K562 (cell line): ENCODE measurements at regions not wholly inside any gene's neighbourhood (a gene's known extent, or its start where the extent isn't known, plus 50 kb on each side); places are given as distances from the start of the nearest gene placed in this dataset.

Experiments
- ATAC-seq: fragments of 200-7000 bp; cut with Tn5 transposase; 3 replicates; pipeline ENCODE4 v1.9.1; 2020; ENCODE audit warnings: moderate library complexity
- BruUV-seq: library from RNA; stranded (reverse); fragments of 400-500 nt; replicated peaks from 2 replicates; lab custom pipeline; 2021; lab: Mats Ljungman, UMichigan
- CTCF ChIA-PET: fragments of 300-600 bp; formaldehyde crosslinking; extraction: SDS; loops from one replicate; lab custom pipeline; 2021; ENCODE audit warnings: low intra/inter-chr PET ratio; lab: Yijun Ruan, JAX
- POLR2A ChIA-PET: fragments of 300-600, 350-650 bp; sonication (Branson Sonifier 250); formaldehyde crosslinking; extraction: SDS; loops from one replicate; lab custom pipeline; 2021; ENCODE audit warnings: antibody characterized with exemption, inconsistent platforms; lab: Yijun Ruan, JAX
- DNase-seq, 4 experiments: peaks; one replicate each; pipeline versions ENCODE4 v3.0.0 to v3.0.0-alpha.2; 2011 to 2018; ENCODE audit warnings: low spot score in 3 of 4, mixed read lengths in 3 of 4; ENCODE audit errors: extremely low read depth in 1 of 4
- FAIRE-seq: peaks from 2 replicates; lab custom pipeline; 2011; peaks lifted over from hg19 to GRCh38; lab: Jason Lieb, UNC
- H2AFZ ChIP-seq: 2 replicates; pipeline ENCODE4 v1.6.0; 2011; ENCODE audit warnings: low read depth, low read length, control low read depth, inconsistent platforms
- H3K27ac ChIP-seq: fragments of 200-600 bp; 3 replicates; pipeline ENCODE4 v1.8.0; 2011; ENCODE audit warnings: low read depth, mild to moderate bottlenecking, control low read depth, inconsistent platforms, low read length, moderate library complexity, mixed read lengths; ENCODE audit errors: extremely low read depth
- H3K27me3 ChIP-seq, 2 experiments: fragments of 300-600 bp in 1 of 2; 2 replicates in 1 of 2; 3 replicates in 1 of 2; pipeline versions ENCODE4 v1.6.0 to v1.8.0; 2011; ENCODE audit warnings: inconsistent platforms in 2 of 2, low read length in 2 of 2, mild to moderate bottlenecking in 1 of 2, mixed read lengths in 1 of 2, moderate library complexity in 1 of 2; ENCODE audit not compliant: control insufficient read depth in 2 of 2, insufficient read depth in 2 of 2
- H3K36me3 ChIP-seq: fragments of 300-600 bp; 3 replicates; pipeline ENCODE4 v1.8.0; 2011; ENCODE audit warnings: mild to moderate bottlenecking, low read length, inconsistent platforms; ENCODE audit not compliant: control insufficient read depth, insufficient read depth
- H3K4me1 ChIP-seq, 2 experiments: fragments of 200-600 bp in 1 of 2; replicated peaks in 1 of 2; 2 replicates in 1 of 2; 3 replicates in 1 of 2; pipeline versions ENCODE4 v1.5.1 to v1.8.0; 2011; ENCODE audit warnings: inconsistent platforms in 2 of 2, low read length in 2 of 2, mild to moderate bottlenecking in 1 of 2, mixed read lengths in 1 of 2, moderate library complexity in 1 of 2; ENCODE audit not compliant: control insufficient read depth in 2 of 2, insufficient read depth in 2 of 2
- H3K4me2 ChIP-seq: 2 replicates; pipeline ENCODE4 v1.6.1; 2011; ENCODE audit warnings: low read length, control low read depth, inconsistent platforms, mixed read lengths; ENCODE audit not compliant: insufficient read depth
- H3K4me3 ChIP-seq: fragments of 200-600 bp; sonication (generic), shearing (Covaris generic); 2 replicates; pipeline ENCODE4 v1.5.1; 2016; ENCODE audit warnings: control low read depth, inconsistent platforms
- H3K79me2 ChIP-seq: fragments of 200-600 bp; 3 replicates; pipeline ENCODE4 v1.8.0; 2011; ENCODE audit warnings: low read length, inconsistent platforms; ENCODE audit not compliant: control insufficient read depth, insufficient read depth
- H3K9ac ChIP-seq, 2 experiments: 2 replicates each; pipeline versions ENCODE4 v1.6.0 to v1.6.1; 2011; ENCODE audit warnings: low read depth in 2 of 2, low read length in 2 of 2, control low read depth in 1 of 2, inconsistent platforms in 1 of 2, mild to moderate bottlenecking in 1 of 2, mixed read lengths in 1 of 2; ENCODE audit not compliant: insufficient read depth in 1 of 2
- H3K9me1 ChIP-seq: one replicate; pipeline ENCODE4 v1.6.0; 2011; ENCODE audit warnings: inconsistent platforms, mild to moderate bottlenecking, low read length, moderate library complexity; ENCODE audit not compliant: control insufficient read depth, insufficient read depth
- H3K9me3 ChIP-seq: replicated peaks from 2 replicates; pipeline ENCODE4 v1.5.1; 2011; ENCODE audit warnings: low read depth, low read length, inconsistent platforms; ENCODE audit not compliant: control insufficient read depth, insufficient read depth
- H4K20me1 ChIP-seq: replicated peaks from 2 replicates; pipeline ENCODE4 v1.6.1; 2011; ENCODE audit warnings: low read length, inconsistent platforms, mixed read lengths; ENCODE audit not compliant: control insufficient read depth, insufficient read depth
- MEF2D ChIP-seq: conservative IDR thresholded peaks from 2 replicates; pipeline ENCODE4 v1.6.1; 2016; ENCODE audit warnings: low read depth, missing genetic modification characterization, missing compliant biosample characterization
- RBM22 ChIP-seq: fragments of 200-400 bp; formaldehyde crosslinking; IDR thresholded peaks from 2 replicates; pipeline ENCODE4 v1.6.1; 2018; ENCODE audit warnings: low read length, low read depth; ENCODE audit not compliant: poor library complexity, severe bottlenecking
- RBM39 ChIP-seq: fragments of 200-400 bp; formaldehyde crosslinking; optimal IDR thresholded peaks from 2 replicates; pipeline ENCODE3; 2018; ENCODE audit warnings: low read depth, low read length
- SNIP1 ChIP-seq: fragments of 450-650 bp; IDR thresholded peaks from 2 replicates; pipeline ENCODE4 v1.7.1; 2017; ENCODE audit warnings: low read depth, mild to moderate bottlenecking
- WGBS: fragments of 100-300 bp; shearing (Covaris generic); methylation state at CpG from one replicate; pipeline ENCODE4 v1.1.6; 2016; ENCODE audit warnings: low coverage, mixed read lengths; ENCODE audit not compliant: insufficient coverage; ENCODE audit errors: missing lambda C conversion rate; 5-methylcytosine and 5-hydroxymethylcytosine counted together
- in situ Hi-C: fragments of 300-500 bp; cut with MboI; formaldehyde crosslinking; loops from 4 replicates; pipeline ENCODE4 v1.15.0; 2018; ENCODE audit warnings: inconsistent platforms, mixed read lengths
- intact Hi-C: fragments of 100-400 bp; cut with micrococcal nuclease; formaldehyde crosslinking; loops from 2 replicates; pipeline ENCODE4 v1.14.2; 2022
- TF ChIP-seq, protein P1 (sequence below): sonication (generic); formaldehyde crosslinking; IDR thresholded peaks from 2 replicates; pipeline ENCODE4 v1.8.0; 2022; ENCODE audit warnings: missing genetic modification reagents, mild to moderate bottlenecking, moderate library complexity, borderline replicate concordance
- TF ChIP-seq, protein P2 (sequence below): sonication (generic); formaldehyde crosslinking; IDR thresholded peaks from 2 replicates; pipeline ENCODE4 v1.8.1; 2023; ENCODE audit warnings: mild to moderate bottlenecking, missing genetic modification reagents

DNA sequence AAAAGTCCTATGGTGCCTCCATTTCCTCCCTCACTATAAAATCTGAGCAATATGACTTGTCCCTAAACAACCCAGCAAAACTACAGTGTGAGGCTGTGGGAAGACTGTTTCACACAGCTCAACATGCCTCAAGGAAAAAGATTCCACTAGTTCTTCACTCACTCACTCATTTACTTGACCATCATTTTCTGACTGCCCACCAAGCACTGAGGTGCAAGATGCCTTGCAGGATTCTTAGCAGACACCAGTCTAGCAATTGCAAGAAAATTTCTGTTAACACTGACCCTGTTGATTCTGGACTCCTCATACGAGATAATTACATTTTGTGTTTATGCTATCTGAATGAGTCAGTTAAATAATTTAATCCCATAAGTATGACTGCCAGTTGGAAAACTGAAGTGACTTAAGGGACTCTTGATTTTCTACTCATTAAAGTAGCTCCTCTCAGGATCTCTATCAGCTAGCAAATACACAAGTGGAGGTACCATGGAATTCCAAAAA, 51.9 kb upstream of the PCBP1 start:
- CTCF ChIA-PET: no interaction called here
- H3K4me2 ChIP-seq: no peak overlapping the region

More for the DNA sequence above, 51.9 kb upstream of the PCBP1 start:
- Histone ChIP-seq H4K20me1 (no peaks in the 10 kb centered on the region), H3K9me1 (no peaks in the 10 kb centered on the region), H3K4me1 (peaks cover 9 to 25% of the 10 kb centered on the region in 2 experiments; a peak in 3 of 5 replicates), H3K9me3 (no peaks in the 10 kb centered on the region), H2AFZ (no peak overlapping the region), H3K79me2 (no peaks in the 10 kb centered on the region), H3K4me3 (no peak overlapping the region), H3K27ac (no peak overlapping the region), H3K27me3 (no peaks in the 10 kb centered on the region), H3K36me3 (no peaks in the 10 kb centered on the region), H3K9ac (no peak overlapping the region)
- BruUV-seq: no TSS peak
- POLR2A ChIA-PET: no interaction called here
- TF ChIP-seq SNIP1 (no peak), MEF2D (no peak), RBM22 (no peak), RBM39 (no peak)
- TF ChIP-seq, protein P1, sequence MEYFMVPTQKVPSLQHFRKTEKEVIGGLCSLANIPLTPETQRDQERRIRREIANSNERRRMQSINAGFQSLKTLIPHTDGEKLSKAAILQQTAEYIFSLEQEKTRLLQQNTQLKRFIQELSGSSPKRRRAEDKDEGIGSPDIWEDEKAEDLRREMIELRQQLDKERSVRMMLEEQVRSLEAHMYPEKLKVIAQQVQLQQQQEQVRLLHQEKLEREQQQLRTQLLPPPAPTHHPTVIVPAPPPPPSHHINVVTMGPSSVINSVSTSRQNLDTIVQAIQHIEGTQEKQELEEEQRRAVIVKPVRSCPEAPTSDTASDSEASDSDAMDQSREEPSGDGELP (CRISPR knock-in tag): no peak
- TF ChIP-seq, protein P2, sequence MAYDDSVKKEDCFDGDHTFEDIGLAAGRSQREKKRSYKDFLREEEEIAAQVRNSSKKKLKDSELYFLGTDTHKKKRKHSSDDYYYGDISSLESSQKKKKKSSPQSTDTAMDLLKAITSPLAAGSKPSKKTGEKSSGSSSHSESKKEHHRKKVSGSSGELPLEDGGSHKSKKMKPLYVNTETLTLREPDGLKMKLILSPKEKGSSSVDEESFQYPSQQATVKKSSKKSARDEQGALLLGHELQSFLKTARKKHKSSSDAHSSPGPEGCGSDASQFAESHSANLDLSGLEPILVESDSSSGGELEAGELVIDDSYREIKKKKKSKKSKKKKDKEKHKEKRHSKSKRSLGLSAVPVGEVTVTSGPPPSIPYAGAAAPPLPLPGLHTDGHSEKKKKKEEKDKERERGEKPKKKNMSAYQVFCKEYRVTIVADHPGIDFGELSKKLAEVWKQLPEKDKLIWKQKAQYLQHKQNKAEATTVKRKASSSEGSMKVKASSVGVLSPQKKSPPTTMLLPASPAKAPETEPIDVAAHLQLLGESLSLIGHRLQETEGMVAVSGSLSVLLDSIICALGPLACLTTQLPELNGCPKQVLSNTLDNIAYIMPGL (CRISPR knock-in tag): no peak
- intact Hi-C loops (no loop called here), in situ Hi-C loops (no loop called here)
- no peak for DNase-seq
- no peak for FAIRE-seq
- ATAC-seq: no peak
- 18% methylated on average over 1 of the region's 1 CpG for WGBS
